ENCODE measurements at regions not wholly inside any gene's neighbourhood (a gene's known extent, or its start where the extent isn't known, plus 50 kb on each side); places are given as distances from the start of the nearest gene placed in this dataset.

DNA sequence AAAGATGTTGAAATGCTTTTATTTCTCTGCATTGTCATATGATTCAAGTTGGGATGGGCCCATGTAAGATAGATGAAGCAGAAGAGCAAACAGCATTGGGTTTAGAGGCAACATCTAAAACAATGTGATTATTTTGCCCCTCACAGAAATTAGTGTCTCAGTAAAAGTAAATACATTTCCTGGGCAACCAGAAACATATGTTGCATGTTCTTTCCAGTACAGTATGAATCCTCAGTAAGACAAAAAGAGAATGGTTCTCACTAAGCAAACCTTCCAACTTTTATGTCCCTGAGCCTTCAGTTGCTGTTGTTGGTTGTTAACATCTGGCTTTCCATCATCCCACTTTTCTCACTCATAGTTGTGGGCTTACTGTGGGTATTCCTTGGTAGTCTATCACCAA is 222.5 kb upstream of the PRPS1L1 start:
- no peak for DNase-seq (ENCODE audit: low spot score)

DNA sequence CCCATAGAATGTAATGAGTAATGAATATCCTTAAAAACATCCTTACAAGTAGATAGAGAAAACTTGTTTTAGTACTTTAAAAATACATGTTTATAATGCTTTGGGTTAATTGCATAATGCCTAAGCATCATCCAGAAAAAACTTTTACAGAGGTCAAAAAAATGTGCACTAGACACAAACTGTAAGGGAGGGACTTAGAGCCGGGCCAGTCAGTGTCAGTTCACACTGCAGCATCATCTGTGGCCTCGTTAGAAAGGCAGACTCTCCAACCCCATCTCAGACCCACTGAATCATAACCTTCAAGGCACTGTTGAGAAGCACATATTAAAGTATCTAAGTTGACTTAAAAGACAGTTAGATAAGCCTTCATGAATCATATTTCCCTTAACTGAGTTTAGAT is 230.1 kb upstream of the PRPS1L1 start:
- peak; percentile 7 for DNase-seq (ENCODE audit: low spot score)

DNA sequence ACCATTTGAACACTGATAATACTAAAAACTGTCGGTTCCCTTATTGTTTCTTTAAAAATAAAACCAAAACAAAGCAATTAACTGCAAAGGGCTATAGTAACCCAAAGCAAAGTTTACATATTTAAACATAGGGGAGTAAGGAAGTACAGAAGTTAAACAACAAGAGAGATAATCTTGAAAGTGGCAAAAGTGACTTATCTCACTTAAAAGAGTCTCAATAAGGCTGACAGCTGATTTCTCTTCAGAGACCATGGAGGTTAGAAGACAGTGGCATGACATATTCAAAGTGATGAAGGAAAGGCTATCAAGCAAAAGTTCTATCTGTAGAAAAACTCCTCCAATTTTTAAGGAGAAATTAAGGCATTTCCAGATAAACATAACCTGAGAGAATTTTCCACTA is 233.5 kb upstream of the HDAC9 start:
- no peak for DNase-seq (ENCODE audit: low spot score)

DNA sequence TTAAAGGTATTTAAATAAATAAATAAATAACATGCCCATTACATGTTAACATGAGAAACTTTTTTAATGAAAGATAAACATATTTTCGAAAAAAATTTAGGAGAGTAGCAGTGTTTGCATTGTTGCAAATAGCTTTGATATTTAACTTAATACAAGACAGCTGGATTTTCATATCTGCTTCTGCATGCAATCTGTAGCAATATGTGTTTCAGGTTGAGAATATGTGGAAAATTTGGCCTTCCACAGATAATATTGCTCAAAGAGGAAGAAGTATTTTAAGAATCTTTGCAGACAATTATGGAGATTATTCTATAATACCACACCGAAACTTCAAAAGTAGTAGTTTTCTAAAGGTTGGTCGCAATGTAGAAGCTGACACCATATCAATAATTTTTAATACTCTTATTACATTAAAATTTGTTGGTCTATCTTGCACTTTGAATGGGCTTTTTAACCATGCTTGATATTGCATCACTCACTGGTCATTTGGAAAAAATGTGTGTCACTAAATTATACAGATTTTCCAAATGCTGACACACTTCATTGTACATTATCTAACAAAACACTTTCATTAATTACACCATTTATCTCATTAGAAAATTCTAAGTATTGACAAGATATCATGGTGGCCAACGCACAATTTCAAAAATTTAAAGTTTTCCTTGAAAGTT is 229.8 kb upstream of the HDAC9 start:
- DNase-seq (ENCODE audit: low spot score): no peak

DNA sequence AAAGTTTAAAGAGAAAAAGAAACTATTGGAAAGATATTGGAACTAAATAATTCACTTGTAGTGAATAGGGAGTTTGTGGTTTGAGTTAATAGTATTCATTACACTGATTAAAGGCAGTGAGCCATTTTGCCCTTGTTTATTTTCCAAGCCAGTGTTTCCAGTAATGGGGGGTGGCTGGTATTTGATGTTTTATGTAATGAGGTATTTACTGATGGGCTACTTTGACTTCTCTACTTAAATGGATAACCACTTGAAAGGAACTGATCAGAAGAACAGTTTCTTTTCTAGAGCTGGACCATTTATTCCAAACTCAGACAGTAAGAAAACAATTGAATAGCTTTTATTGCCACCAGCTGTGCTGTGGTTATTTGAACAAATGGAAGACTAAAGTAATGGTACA is 227.0 kb upstream of the HDAC9 start:
- no peak for DNase-seq (ENCODE audit: low spot score)

DNA sequence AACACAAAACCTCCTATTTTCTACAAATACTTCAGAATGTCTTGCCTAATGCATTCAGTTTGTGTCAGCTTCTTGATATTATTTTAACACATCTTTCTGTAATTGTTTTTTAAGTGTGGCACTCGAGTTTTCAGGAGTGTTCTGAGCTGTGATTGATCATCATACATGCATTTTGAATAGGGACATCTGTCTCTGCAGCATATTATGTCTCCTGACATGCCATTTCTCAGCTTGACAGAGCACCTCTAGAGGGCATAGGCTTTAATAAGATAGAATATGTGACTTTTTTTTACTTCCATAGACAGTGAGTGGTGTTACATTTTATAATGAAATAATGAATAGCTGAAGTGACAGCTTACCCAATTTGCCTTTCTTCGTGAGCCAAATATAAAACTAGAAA is 219.2 kb upstream of the HDAC9 start:
- DNase-seq (ENCODE audit: low spot score): no peak

DNA sequence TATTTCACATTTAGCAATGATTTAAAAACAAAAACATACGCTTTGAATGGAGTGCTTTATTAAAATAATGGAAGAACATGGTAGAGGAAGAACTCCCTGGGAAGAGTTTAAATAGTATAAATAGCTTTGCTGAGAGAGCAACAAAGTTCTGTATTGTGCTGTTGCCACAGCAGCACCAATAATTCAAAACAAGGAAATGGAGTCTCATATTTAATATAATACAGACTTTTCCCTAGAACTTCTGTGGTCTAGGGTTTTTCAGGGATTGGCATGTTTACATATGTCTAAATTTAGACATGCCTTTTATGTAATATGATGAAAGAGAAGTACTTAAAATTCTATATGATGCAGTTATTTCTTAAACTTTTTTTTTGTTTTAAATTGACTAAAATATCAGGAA is 217.2 kb upstream of the HDAC9 start:
- no peak for DNase-seq (ENCODE audit: low spot score)

DNA sequence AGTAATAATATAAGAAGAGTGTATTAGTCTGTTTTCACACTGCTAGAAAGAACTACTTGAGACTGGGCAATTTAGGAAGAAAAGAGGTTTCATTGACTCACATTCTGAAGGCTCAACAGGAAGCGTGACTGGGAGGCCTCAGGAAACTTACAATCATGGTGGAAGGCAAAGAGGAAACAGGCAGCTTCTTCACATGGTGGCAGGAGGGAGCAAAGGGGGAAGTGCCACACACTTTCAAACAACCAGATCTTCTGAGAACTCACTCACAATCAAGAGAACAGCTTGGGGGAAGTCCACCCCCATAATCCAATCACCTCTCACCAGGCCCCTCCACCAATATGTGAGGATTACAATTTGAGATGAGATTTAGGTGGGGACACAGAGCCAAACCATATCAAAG is 212.5 kb upstream of the HDAC9 start:
- DNase-seq (ENCODE audit: low spot score): no peak

DNA sequence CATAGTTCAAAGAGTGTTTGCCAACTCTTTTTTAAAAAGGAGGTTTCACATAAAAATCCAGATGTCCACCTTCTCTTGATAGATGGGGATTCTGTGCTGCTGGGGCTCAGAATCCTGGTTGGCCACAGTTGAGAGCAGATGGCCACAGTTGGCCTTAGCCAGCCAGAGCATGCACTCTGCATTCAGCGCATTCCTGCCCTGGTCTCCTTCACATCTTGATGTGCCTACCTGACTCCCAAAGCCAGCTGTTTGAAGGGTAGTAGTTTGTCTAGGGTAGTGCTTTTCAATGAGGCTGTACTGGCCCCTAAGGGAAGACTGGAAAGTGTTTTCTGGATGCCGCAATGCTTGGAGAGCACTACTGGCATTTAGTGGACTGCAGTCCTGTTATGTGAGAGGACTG is 208.1 kb upstream of the HDAC9 start:
- no peak for DNase-seq (ENCODE audit: low spot score)

DNA sequence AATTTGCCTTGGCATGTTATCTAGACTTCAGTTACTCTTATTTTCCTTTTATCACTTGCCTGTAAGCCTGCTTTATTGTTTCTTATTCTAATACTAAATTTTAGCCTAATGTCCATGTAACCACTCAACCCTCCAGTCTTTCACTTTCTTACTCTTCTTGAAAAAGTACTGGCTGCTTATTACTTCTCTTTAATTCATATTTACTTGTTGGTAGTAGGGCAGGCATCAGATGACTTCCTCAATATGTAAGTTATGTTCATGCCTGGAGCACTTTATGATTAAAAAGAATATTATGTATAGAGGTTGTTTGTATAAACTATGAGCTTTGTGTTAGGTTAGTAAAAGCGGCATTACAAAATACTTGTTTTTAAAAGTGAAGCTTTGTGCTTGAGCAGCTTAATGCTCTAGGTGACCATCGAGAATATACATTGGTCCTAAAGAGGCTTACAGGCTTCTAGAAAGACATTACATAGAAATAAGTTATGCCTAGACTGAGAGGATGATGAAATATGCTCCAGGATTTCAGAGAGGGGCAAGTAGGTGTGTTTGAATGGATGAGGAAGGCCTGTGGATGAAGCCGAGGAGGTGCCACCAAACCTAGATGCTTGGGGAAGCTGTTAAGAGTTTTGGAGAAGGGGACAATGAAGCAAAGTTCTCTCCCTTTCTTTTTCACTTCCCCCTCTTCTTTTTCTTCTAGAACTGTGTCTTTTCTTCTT is 207.1 kb upstream of the HDAC9 start:
- no peak for DNase-seq (ENCODE audit: low spot score)

DNA sequence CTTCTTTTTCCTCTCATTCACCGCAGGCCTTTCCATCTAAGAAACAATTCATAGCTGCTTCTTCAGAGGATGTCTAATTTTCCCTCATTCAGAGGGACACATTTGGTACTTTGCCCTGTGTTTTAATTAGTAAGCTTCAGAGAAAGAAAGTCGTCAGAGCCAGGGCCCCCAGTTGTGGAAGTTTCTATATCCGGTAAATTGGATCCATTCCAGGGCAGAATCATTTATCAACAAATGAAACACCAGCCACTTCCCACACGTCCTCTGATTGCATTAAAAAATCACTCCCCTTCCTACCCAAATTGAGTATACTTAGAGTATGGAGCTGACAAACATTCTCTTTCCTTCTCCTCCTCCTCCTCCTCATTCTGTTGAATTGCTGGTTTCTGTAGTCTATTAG is 205.8 kb upstream of the HDAC9 start:
- no peak for DNase-seq (ENCODE audit: low spot score)

DNA sequence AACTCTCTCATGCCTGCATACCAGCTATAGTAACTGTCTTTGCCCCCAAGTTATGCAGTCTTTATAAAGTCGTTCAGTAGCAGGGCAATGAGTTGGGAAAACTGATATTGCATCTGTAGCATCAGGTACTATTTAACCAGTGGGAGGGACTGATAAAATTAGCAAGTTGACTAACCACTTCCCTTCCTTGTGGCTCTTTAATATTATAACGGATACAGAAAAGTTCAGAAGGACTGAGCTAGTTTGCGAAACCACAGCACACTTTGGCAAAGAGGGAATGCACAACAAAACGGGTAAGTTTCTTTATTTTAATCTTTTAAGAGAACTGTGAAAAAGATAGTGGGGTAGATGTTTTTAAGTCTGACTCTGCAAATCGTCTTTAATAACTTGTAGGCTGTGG is 205.3 kb upstream of the HDAC9 start:
- DNase-seq (ENCODE audit: low spot score): no peak

DNA sequence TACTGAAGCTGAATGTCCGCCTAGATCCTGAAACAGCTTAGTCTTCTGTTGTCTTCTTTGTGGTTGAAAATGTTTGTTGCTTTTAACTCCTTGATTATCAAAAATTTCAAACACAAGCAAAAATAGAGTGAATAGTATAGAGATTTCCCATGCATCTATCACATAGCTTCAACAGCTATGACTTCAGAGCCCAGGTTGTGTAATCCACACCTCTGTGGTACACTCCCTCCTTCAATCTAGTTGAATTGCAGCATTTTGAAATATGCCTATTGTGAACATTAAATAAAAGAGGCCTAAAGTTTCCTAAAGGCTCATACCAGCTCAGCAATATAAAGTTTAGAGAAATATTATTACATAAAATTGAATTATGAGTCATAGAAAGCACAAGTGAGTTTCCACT is 204.7 kb upstream of the HDAC9 start:
- no peak for DNase-seq (ENCODE audit: low spot score)

DNA sequence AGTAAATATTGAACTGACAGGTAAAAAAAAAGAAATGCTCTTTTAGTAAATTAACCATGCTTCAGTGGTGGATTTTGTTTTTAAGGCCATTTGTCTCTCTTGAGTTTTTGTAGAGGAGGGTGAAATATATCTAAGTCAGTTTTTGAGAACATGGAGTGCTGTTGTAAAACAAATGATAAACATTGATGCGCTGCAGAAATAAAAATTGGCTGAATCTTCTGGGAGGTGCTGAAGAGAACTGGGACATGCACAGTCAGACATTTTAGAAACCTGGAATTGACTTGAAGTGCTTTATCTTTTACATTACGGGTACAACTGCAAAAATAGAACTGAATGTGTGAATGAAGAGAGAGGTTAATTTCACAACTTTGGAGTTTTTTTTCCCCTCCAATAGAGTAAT is 203.0 kb upstream of the HDAC9 start:
- no peak for DNase-seq (ENCODE audit: low spot score)

DNA sequence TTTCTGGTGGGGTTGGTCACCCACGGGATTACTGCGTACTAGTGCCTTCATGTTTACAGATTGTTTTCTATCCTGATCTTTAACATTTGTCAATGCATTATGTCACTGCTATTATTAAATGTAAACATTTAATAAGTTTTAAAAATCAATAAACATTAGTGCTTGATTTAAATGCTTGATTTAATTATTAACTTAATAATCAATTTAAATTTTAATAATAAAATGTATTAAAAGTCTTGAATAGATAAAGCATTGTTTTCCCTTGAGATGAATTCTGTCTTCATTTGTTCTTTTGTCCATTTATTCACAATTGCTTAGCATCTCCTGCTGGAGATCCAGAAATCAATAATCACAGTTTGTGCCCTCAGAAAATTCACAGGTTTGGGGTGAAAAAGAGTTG is 201.8 kb upstream of the HDAC9 start:
- no peak for DNase-seq (ENCODE audit: low spot score)

DNA sequence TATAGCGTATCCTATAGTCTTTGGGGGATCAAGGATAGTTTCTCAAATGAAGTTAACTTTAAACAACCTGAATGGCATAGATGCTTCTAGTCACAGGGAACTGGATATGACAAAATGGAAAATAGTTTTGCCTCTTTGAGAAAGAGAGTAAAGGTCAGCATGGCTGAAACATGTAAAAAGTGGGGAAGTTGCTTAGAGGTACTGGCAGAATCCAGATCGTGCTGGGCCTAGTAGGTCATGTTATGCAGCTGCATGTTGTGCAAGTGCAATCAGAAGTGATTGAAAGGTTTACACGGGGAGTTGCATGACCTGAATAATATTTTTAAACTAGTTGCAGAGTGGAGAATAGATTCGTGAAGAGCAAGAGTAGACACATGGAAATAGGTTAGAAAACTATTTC is 201.1 kb upstream of the HDAC9 start:
- no peak for DNase-seq (ENCODE audit: low spot score)

DNA sequence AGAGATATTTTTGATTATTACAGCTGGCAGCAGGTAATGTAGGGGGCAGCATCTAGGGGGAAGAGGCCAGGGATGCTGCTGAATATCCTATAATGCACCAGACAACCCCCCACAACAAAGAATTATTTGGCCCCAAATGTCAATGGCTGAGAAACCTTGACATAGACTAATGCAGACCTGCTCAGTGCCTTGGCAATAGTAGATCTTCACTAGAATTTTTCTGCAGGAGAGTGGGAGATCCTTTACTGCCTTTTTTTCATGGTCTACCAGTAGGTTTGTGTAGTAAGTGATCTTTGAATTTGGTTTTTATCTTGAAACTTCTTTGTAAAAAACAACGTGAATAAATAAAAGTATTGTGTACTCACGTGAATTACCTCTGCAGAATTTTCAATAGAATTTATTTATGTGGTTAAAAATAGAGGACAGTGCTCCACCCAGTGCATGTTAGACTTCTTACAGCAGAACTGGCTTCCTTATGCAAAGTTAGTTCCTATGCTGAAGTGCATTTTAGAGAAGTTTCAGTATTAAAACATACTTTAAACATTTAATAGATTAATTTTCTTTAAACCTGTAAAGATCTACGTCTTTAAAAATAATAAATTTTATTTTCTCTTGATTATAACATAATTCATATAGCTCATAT is 199.6 kb upstream of the HDAC9 start:
- DNase-seq (ENCODE audit: low spot score): no peak

DNA sequence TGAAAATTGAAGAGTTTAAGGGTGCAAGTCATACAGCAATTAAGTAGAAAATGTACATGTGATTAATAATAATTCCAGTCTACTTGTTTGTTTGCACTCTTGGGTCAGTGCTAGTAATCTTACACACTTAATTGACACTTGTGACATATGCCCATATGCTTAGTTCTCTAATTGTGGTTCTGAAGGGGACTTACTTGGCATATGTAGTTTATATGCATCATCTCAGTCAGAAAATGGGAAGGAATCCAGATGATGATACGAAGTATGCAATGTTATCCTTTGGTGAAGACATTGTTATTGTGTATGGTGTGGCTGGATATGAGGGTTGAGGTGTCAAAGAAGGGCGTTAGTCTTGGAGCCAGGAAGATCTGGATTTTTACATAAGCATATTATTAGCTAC is 193.5 kb upstream of the HDAC9 start:
- DNase-seq (ENCODE audit: low spot score): no peak

DNA sequence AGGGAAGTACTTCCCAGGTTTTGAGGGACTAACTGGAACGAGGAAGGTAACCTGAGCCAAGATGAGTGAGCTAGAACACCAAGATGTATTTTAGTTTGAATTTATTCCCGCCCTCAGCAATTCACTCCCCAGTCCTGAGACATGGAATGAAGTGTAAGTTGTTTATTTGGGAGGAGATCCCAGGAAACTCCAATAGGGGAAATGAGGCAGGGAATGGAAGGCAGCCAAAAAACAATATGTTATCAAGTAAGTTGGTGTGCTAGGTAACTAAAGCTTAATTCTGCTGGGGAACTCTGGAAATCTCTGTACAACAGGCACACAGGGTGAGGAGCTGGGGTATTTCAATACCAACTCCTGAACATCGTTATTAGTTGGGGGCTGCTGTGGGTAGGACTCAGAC is 189.7 kb upstream of the HDAC9 start:
- DNase-seq (ENCODE audit: low spot score): no peak

DNA sequence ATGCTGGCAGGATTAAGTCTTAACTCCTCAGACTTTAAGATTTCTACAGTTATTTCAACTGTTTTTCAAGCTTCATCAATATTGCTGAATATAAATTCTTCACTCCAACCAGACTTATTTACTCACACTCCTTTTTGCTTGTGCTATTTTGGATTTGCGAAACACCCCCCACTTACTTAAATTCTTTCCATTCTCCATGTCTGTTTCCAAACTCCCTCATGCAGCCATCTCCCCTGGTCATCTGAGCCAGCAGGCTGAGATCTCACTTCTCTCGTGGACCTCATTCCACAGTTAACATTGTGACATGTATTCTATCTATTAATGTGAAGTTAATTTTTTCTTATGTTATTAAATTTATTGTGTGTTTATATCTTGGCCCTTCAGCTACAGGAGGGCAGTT is 188.9 kb upstream of the HDAC9 start:
- DNase-seq (ENCODE audit: low spot score): no peak

DNA sequence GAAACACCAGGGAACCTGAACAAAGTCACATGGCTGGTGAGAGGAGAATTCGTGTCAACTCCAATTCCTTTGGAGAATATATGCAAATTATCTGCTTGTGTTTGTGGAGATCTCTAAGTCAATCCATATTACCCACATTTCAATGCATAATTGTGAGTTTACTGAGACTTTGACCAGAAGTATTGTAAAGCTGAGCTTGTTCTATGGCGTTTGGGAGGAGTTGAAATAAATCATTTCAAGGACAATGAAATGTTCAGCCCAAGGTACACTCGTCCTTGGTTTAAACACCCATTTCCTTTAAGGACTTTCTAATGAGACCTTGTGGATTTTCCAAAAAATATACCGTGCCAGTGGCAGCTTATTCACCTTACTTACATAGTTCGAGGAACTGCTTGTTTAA is 186.6 kb upstream of the HDAC9 start:
- DNase-seq (ENCODE audit: low spot score): no peak

DNA sequence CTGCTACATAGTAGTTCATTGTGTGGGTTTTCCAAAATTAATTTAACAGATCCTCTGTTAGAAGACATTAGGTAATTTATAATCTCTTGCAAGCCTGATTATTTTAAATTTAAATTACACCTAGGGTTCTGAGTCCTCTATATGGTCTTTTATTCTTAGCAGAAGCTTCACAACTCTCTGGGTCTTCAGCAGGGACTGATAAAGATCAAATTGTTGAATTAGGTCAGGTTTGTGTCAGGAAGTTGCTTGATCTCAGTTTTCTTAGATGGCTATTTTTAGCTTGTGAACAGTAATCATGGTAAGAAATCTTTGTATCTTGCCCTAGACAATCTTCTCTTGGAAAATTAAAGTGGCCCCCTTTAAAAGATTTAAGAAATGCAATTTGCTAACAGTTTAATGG is 183.1 kb upstream of the HDAC9 start:
- no peak for DNase-seq (ENCODE audit: low spot score)

DNA sequence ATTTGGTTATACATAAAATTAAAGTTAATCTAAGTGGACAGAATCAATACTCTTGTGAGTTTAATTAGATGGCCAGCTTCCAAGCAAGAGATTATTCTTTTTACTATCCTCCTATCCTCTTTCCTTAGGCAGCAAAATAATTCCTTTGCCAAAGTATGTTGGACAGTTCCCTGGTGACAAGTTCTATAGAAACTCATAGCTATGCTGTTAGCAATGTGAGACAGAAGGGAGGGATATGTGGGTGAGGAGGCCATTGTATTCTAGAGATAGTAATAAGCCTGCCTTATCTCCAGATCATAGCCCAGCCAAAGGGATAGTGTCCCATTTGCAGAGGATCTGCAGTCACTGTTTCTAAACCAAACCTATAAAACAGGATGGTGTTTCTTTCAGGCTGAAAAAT is 181.6 kb upstream of the HDAC9 start:
- DNase-seq (ENCODE audit: low spot score): no peak

DNA sequence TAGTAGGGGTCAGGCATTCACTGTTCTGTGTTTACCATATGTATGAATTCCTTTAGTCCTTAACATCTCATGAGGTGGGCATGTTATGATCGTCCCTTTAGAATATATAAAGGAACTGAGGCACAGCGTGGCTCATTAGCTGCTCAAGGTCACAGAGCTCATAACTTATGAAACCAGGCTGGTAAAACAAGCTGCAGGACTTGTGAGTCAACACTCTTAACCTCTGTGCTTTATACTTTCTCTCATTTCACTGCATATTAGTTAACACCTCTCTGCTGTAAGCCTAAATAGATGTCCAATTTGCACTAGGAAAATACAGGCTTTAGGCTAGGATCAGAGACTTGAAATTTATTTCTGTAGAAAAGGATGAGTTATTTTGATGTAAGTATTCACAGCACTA is 180.3 kb upstream of the HDAC9 start:
- DNase-seq (ENCODE audit: low spot score): no peak

All from AG08395 (cell line).